HepG2 (cell line): ENCODE measurements at regions not wholly inside any gene's neighbourhood (a gene's known extent, or its start where the extent isn't known, plus 50 kb on each side); places are given as distances from the start of the nearest gene placed in this dataset.

Experiments
- ATAC-seq: fragments of 200-7000 bp; cut with Tn5 transposase; 3 replicates; pipeline ENCODE4 v1.9.1; 2020; ENCODE audit warnings: mild to moderate bottlenecking, moderate library complexity
- BruUV-seq: library from RNA; stranded (reverse); fragments of 400-500 nt; replicated peaks from 2 replicates; lab custom pipeline; 2021; lab: Mats Ljungman, UMichigan
- CTCF ChIA-PET: fragments of 300-600 bp; formaldehyde crosslinking; extraction: SDS; loops from one replicate; lab custom pipeline; 2021; ENCODE audit warnings: low total read pairs, inconsistent platforms, low intra/inter-chr PET ratio; lab: Yijun Ruan, JAX
- POLR2A ChIA-PET: fragments of 350-600 bp; sonication (Branson Sonifier 250); formaldehyde crosslinking; loops from one replicate; lab custom pipeline; 2020; ENCODE audit warnings: antibody characterized with exemption, inconsistent platforms; lab: Yijun Ruan, JAX
- DNase-seq: peaks from one replicate; pipeline ENCODE4 v3.0.0-alpha.2; 2015; ENCODE audit warnings: low spot score
- FAIRE-seq: peaks from 3 replicates; lab custom pipeline; 2011; peaks lifted over from hg19 to GRCh38; lab: Jason Lieb, UNC
- H2AFZ ChIP-seq: one replicate; pipeline ENCODE4 v1.6.1; 2011; ENCODE audit warnings: low read length, inconsistent platforms
- H3K27ac ChIP-seq: fragments of 300-600 bp; 3 replicates; pipeline ENCODE4 v1.8.0; 2011; ENCODE audit warnings: mixed run types, mild to moderate bottlenecking, mixed read lengths, low read length, inconsistent platforms; ENCODE audit not compliant: insufficient read depth; ENCODE audit errors: extremely low read length
- H3K27me3 ChIP-seq, 2 experiments: fragments of 200-600 bp in 1 of 2; 2 replicates in 1 of 2; 3 replicates in 1 of 2; pipeline versions ENCODE4 v1.6.0 to v1.8.0; 2011; ENCODE audit warnings: low read length in 2 of 2, mild to moderate bottlenecking in 2 of 2, moderate library complexity in 2 of 2, inconsistent platforms in 1 of 2; ENCODE audit not compliant: insufficient read depth in 2 of 2, control insufficient read depth in 1 of 2
- H3K36me3 ChIP-seq, 2 experiments: fragments of 200-600 bp in 1 of 2; replicated peaks in 1 of 2; 2 replicates in 1 of 2; 3 replicates in 1 of 2; pipeline versions ENCODE4 v1.5.1 to v1.8.0; 2011; ENCODE audit warnings: low read length in 2 of 2, inconsistent platforms in 1 of 2; ENCODE audit not compliant: insufficient read depth in 2 of 2, control insufficient read depth in 1 of 2
- H3K4me1 ChIP-seq: 2 replicates; pipeline ENCODE4 v1.5.1; 2012; ENCODE audit warnings: low read length, inconsistent platforms; ENCODE audit not compliant: insufficient read depth
- H3K4me2 ChIP-seq: 2 replicates; pipeline ENCODE4 v1.6.0; 2011; ENCODE audit warnings: low read depth, low read length, inconsistent platforms
- H3K4me3 ChIP-seq, 3 experiments: fragments of 200-600 bp in 1 of 3; sonication (generic), shearing (Covaris generic) in 1 of 3; replicated peaks in 1 of 3; 2 replicates each; pipeline ENCODE4 v1.5.1; 2011 to 2016; ENCODE audit warnings: low read length in 3 of 3, inconsistent platforms in 2 of 3, low read depth in 2 of 3, mild to moderate bottlenecking in 2 of 3, control low read depth in 1 of 3, mixed read lengths in 1 of 3; ENCODE audit not compliant: insufficient read depth in 1 of 3
- H3K79me2 ChIP-seq: one replicate; pipeline ENCODE4 v1.6.1; 2011; ENCODE audit warnings: low read length, inconsistent platforms; ENCODE audit not compliant: insufficient read depth
- H3K9ac ChIP-seq: 2 replicates; pipeline ENCODE4 v1.6.0; 2011; ENCODE audit warnings: mild to moderate bottlenecking, low read depth, low read length, inconsistent platforms; ENCODE audit not compliant: insufficient read depth
- H3K9me3 ChIP-seq: 2 replicates; pipeline ENCODE4 v1.5.1; 2012; ENCODE audit warnings: mild to moderate bottlenecking, low read length
- H4K20me1 ChIP-seq: 2 replicates; pipeline ENCODE4 v1.6.0; 2011; ENCODE audit warnings: inconsistent platforms, mild to moderate bottlenecking, low read length, moderate library complexity; ENCODE audit not compliant: insufficient read depth
- CHD4 ChIP-seq: fragments of 200-600 bp; sonication (generic); IDR thresholded peaks from 2 replicates; pipeline ENCODE4 v1.7.0; 2017; ENCODE audit warnings: mild to moderate bottlenecking, low read length, borderline replicate concordance
- EZH2 ChIP-seq: conservative IDR thresholded peaks from 2 replicates; pipeline ENCODE4 v1.6.1; 2012; ENCODE audit warnings: mild to moderate bottlenecking, low read depth, low read length, moderate library complexity
- FOSL1 ChIP-seq: sonication (generic); formaldehyde crosslinking; IDR thresholded peaks from 2 replicates; pipeline ENCODE4 v1.9.0; 2021; ENCODE audit warnings: missing genetic modification reagents, borderline replicate concordance
- GATAD2A ChIP-seq: IDR thresholded peaks from 2 replicates; pipeline ENCODE4 v1.6.1; 2016
- HNF4G ChIP-seq, 2 experiments: sonication (generic) in 1 of 2; formaldehyde crosslinking in 1 of 2; IDR thresholded peaks; 2 replicates each; pipeline versions ENCODE4 v1.4.0 to v1.6.1; 2011 to 2020; ENCODE audit warnings: borderline replicate concordance in 2 of 2, low read depth in 2 of 2, mild to moderate bottlenecking in 2 of 2, low read length in 1 of 2, missing genetic modification reagents in 1 of 2, moderate library complexity in 1 of 2
- KLF12 ChIP-seq: sonication (generic); formaldehyde crosslinking; IDR thresholded peaks from 2 replicates; pipeline ENCODE4 v1.4.0; 2020; ENCODE audit warnings: missing genetic modification reagents, borderline replicate concordance
- LCORL ChIP-seq, 2 experiments: fragments of 450-650 bp in 1 of 2; sonication (generic) in 1 of 2; formaldehyde crosslinking in 1 of 2; IDR thresholded peaks; 2 replicates each; pipeline versions ENCODE4 v1.5.0 to v1.6.1; 2017 to 2020; ENCODE audit warnings: antibody characterized with exemption in 1 of 2, missing genetic modification reagents in 1 of 2
- NFIC ChIP-seq: IDR thresholded peaks from 2 replicates; pipeline ENCODE4 v1.6.1; 2012; ENCODE audit warnings: mild to moderate bottlenecking, low read length, inconsistent platforms
- RXRB ChIP-seq: IDR thresholded peaks from 2 replicates; pipeline ENCODE4 v1.6.1; 2016; ENCODE audit warnings: borderline replicate concordance, missing genetic modification reagents, missing compliant biosample characterization
- THAP7 ChIP-seq: sonication (generic); formaldehyde crosslinking; IDR thresholded peaks from 2 replicates; pipeline ENCODE4 v1.8.1; 2023; ENCODE audit warnings: mild to moderate bottlenecking, missing genetic modification reagents
- ZBTB49 ChIP-seq: sonication (generic); formaldehyde crosslinking; IDR thresholded peaks from 2 replicates; pipeline ENCODE4 v1.4.0; 2020; ENCODE audit warnings: missing genetic modification reagents, borderline replicate concordance
- ZKSCAN8 ChIP-seq: IDR thresholded peaks from 2 replicates; pipeline ENCODE4 v1.6.1; 2016; ENCODE audit warnings: borderline replicate concordance, missing genetic modification reagents, missing compliant biosample characterization
- ZMYM4 ChIP-seq: sonication (generic); formaldehyde crosslinking; IDR thresholded peaks from 2 replicates; pipeline ENCODE4 v1.8.1; 2023; ENCODE audit warnings: mild to moderate bottlenecking, missing genetic modification reagents
- ZNF256 ChIP-seq: sonication (generic); formaldehyde crosslinking; conservative IDR thresholded peaks from 2 replicates; pipeline ENCODE4 v1.4.0; 2020; ENCODE audit warnings: missing genetic modification reagents
- ZNF44 ChIP-seq: sonication (generic); formaldehyde crosslinking; IDR thresholded peaks from 2 replicates; pipeline ENCODE4 v1.5.1; 2020; ENCODE audit warnings: mild to moderate bottlenecking, missing genetic modification reagents
- WGBS: methylation state at CpG from one replicate; pipeline ENCODE4 v1.1.6; 2017; ENCODE audit warnings: low lambda C conversion rate; 5-methylcytosine and 5-hydroxymethylcytosine counted together
- in situ Hi-C: cut with HindIII; loops from 2 replicates; pipeline ENCODE4 v1.10.0; 2017; ENCODE audit warnings: low pct_unique_long_range_greater_than_20kb; ENCODE audit not compliant: extremely low pct_ligation_motif_present
- intact Hi-C: fragments of 100-400 bp; cut with micrococcal nuclease; formaldehyde crosslinking; loops from one replicate; pipeline ENCODE4 v1.10.0; 2022; ENCODE audit not compliant: unreplicated experiment
- TF ChIP-seq, protein P1 (sequence below), 2 experiments: sonication (generic) in 1 of 2; formaldehyde crosslinking in 1 of 2; IDR thresholded peaks; 2 replicates each; pipeline versions ENCODE4 v1.4.0 to v1.6.1; 2018 to 2020; ENCODE audit warnings: missing genetic modification reagents in 2 of 2, borderline replicate concordance in 1 of 2, low read depth in 1 of 2, mild to moderate bottlenecking in 1 of 2, missing biosample characterization in 1 of 2
- TF ChIP-seq, protein P2 (sequence below): sonication (generic); formaldehyde crosslinking; IDR thresholded peaks from 2 replicates; pipeline ENCODE4 v1.8.0; 2022; ENCODE audit warnings: missing genetic modification reagents, mild to moderate bottlenecking, inconsistent platforms, borderline replicate concordance
- TF ChIP-seq, protein P3 (sequence below): sonication (generic); formaldehyde crosslinking; IDR thresholded peaks from 2 replicates; pipeline ENCODE4 v1.8.0; 2022; ENCODE audit warnings: missing genetic modification reagents, mild to moderate bottlenecking, borderline replicate concordance

- no TSS peak for BruUV-seq
- Histone ChIP-seq H3K4me2 (no peak overlapping the region), H3K27me3 (no peaks in the 10 kb centered on the region), H4K20me1 (no peaks in the 10 kb centered on the region), H3K79me2 (no peaks in the 10 kb centered on the region), H3K27ac (no peak overlapping the region), H3K4me3 (no peak overlapping the region), H3K36me3 (no peaks in the 10 kb centered on the region), H3K9me3 (no peaks in the 10 kb centered on the region), H2AFZ (no peak overlapping the region), H3K9ac (no peak overlapping the region), H3K4me1 (peaks cover 37% of the 10 kb centered on the region)
- no peak for DNase-seq
- no peak for FAIRE-seq
- POLR2A ChIA-PET, result no interaction called here
- WGBS, result 82% methylated on average over 4 of the region's 4 CpGs
- no peak for ATAC-seq
- intact Hi-C loops, result no loop called here
- in situ Hi-C loops, result no loop called here
- CTCF ChIA-PET, result no interaction called here
- TF ChIP-seq, protein P1, sequence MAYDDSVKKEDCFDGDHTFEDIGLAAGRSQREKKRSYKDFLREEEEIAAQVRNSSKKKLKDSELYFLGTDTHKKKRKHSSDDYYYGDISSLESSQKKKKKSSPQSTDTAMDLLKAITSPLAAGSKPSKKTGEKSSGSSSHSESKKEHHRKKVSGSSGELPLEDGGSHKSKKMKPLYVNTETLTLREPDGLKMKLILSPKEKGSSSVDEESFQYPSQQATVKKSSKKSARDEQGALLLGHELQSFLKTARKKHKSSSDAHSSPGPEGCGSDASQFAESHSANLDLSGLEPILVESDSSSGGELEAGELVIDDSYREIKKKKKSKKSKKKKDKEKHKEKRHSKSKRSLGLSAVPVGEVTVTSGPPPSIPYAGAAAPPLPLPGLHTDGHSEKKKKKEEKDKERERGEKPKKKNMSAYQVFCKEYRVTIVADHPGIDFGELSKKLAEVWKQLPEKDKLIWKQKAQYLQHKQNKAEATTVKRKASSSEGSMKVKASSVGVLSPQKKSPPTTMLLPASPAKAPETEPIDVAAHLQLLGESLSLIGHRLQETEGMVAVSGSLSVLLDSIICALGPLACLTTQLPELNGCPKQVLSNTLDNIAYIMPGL (CRISPR knock-in tag; IDR thresholded peaks at IDR 0.05; ENCODE audit: borderline replicate concordance in 1 of 2, low read depth in 1 of 2), result no peak
- no peak for TF ChIP-seq KLF12 (CRISPR knock-in tag)
- TF ChIP-seq EZH2, result no peak
- no peak for TF ChIP-seq ZBTB49 (CRISPR knock-in tag)
- no peak for TF ChIP-seq GATAD2A (CRISPR knock-in tag)
- TF ChIP-seq ZKSCAN8 (CRISPR knock-in tag), result no peak
- TF ChIP-seq ZMYM4 (CRISPR knock-in tag), result no peak
- TF ChIP-seq THAP7 (CRISPR knock-in tag), result no peak
- TF ChIP-seq LCORL (IDR thresholded peaks at IDR 0.05), result no peak
- no peak for TF ChIP-seq LCORL (CRISPR knock-in tag; IDR thresholded peaks at IDR 0.05)
- no peak for TF ChIP-seq ZNF256 (CRISPR knock-in tag)
- TF ChIP-seq CHD4, result no peak
- TF ChIP-seq, protein P2, sequence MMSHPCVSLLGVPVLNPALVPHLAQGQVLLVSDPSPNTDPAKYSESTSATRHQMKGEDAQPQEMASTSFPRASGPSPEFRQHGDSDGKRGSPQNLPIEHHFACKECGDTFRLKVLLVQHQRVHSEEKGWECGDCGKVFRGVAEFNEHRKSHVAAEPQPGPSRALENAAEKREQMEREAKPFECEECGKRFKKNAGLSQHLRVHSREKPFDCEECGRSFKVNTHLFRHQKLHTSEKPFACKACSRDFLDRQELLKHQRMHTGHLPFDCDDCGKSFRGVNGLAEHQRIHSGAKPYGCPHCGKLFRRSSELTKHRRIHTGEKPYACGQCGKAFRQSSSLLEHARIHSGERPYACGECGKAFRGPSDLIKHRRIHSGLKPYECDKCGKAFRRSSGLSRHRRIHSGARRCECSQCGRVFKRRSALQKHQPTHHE (CRISPR knock-in tag), result no peak
- TF ChIP-seq, protein P3, sequence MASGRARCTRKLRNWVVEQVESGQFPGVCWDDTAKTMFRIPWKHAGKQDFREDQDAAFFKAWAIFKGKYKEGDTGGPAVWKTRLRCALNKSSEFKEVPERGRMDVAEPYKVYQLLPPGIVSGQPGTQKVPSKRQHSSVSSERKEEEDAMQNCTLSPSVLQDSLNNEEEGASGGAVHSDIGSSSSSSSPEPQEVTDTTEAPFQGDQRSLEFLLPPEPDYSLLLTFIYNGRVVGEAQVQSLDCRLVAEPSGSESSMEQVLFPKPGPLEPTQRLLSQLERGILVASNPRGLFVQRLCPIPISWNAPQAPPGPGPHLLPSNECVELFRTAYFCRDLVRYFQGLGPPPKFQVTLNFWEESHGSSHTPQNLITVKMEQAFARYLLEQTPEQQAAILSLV (CRISPR knock-in tag), result no peak
- TF ChIP-seq NFIC, result no peak
- TF ChIP-seq RXRB (CRISPR knock-in tag), result no peak
- TF ChIP-seq ZNF44 (CRISPR knock-in tag), result no peak
- TF ChIP-seq HNF4G (IDR thresholded peaks at IDR 0.05; ENCODE audit: borderline replicate concordance, low read depth, low read length), result no peak
- no peak for TF ChIP-seq HNF4G (CRISPR knock-in tag; IDR thresholded peaks at IDR 0.05; ENCODE audit: borderline replicate concordance, low read depth)
- no peak for TF ChIP-seq FOSL1
Observed at GRCh38 chr3:40923143-40923542, 276.2 kb upstream of the CTNNB1 start.
